ENCODE measurements at regions not wholly inside any gene's neighbourhood (a gene's known extent, or its start where the extent isn't known, plus 50 kb on each side); places are given as distances from the start of the nearest gene placed in this dataset.

DNA sequence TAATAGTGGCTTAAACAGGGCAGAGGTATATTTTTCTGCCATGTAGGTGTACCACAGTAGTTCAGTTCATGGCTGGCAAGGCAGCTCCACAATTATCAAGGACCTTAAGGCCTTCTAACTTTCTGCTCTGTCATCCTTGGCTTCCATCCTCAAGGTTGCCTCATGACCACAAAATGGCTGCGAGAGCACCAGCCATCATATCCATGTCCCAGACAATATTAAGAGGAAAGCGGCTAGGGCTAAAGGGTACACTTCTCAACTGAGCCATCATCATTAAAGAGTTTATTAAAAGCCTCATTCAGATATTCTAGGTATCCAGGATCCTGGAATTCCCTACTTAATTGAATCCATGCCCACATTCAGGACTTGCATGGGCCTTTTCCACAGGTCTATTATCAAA lies 62.7 kb upstream of the MRI1 start:
- Histone ChIP-seq H3K27ac (no peak overlapping the region), H3K27me3 (no peaks in the 10 kb centered on the region), H3K36me3 (no peaks in the 10 kb centered on the region), H3K9me3 (peaks cover 0 to 4% of the 10 kb centered on the region in 2 donors), H3K4me1 (ENCODE audit: insufficient read depth) (peaks cover 1% of the 10 kb centered on the region), H3K4me3 (no peak overlapping the region)
- WGBS, 3 donors, result 95 to 98% (median 95%) methylated on average over 2 of the region's 2 CpGs
- intact Hi-C loops (cut with DNase I), result no loop called here
- DNase-seq, result no peak
- TF ChIP-seq EP300 (IDR thresholded peaks at IDR 0.05) (no peak), POLR2A (IDR thresholded peaks at IDR 0.05) (no peak)
- TF ChIP-seq, protein P1, sequence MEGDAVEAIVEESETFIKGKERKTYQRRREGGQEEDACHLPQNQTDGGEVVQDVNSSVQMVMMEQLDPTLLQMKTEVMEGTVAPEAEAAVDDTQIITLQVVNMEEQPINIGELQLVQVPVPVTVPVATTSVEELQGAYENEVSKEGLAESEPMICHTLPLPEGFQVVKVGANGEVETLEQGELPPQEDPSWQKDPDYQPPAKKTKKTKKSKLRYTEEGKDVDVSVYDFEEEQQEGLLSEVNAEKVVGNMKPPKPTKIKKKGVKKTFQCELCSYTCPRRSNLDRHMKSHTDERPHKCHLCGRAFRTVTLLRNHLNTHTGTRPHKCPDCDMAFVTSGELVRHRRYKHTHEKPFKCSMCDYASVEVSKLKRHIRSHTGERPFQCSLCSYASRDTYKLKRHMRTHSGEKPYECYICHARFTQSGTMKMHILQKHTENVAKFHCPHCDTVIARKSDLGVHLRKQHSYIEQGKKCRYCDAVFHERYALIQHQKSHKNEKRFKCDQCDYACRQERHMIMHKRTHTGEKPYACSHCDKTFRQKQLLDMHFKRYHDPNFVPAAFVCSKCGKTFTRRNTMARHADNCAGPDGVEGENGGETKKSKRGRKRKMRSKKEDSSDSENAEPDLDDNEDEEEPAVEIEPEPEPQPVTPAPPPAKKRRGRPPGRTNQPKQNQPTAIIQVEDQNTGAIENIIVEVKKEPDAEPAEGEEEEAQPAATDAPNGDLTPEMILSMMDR (IDR thresholded peaks at IDR 0.05), result no peak

DNA sequence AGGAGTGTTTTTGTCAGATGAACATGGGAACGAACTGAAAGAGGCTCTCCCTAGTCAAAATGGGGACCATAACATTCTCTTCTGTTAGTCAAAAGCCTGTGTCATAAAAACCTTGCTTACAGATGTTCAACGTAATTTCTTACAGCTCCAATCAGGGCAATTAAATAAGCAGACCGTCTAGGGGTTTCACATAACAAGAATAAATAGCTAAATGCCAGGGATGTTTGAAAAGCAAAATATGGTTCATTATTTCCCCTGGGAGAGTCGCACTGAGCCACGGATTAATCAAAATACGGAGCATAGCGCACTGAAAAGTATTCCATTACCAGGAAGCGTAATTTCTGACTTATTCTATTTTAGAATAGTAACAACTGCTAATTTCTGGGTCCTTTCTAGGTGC lies 63.7 kb upstream of the MRI1 start:
- no peak for DNase-seq
- no peak for TF ChIP-seq POLR2A (IDR thresholded peaks at IDR 0.05)
- TF ChIP-seq, protein P1 (IDR thresholded peaks at IDR 0.05), result no peak
- no peak for TF ChIP-seq EP300 (IDR thresholded peaks at IDR 0.05)
- Histone ChIP-seq H3K27ac (no peak overlapping the region), H3K36me3 (no peaks in the 10 kb centered on the region), H3K27me3 (no peaks in the 10 kb centered on the region), H3K4me3 (no peak overlapping the region), H3K9me3 (peaks cover 0 to 4% of the 10 kb centered on the region in 2 donors), H3K4me1 (ENCODE audit: insufficient read depth) (peaks cover 1% of the 10 kb centered on the region)
- 18 to 44% (median 26%) methylated on average over 8 of the region's 8 CpGs for WGBS, 3 donors
- intact Hi-C loops (cut with DNase I), result no loop called here

DNA sequence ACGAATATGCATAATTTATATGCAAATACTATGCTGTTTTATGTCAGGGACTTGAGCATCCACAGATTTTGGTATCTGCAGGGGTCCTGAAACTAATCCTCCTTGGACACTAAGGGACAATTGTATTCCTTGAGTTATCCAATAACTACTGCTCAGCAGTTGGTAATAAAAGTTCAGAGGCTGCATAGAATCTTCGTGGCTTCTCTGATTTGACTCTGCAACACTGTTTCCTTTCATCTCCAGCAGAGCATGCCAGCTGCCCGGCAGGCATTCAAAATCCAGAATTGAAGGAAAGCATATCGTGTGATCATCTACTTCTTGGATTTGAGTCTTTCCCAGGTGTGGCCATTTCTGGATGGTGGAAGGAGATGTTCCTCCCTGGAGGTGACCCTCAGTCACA lies 64.5 kb upstream of the MRI1 start:
- no peaks in the 10 kb centered on the region for H3K27me3 ChIP-seq
- 41 to 55% (median 44%) methylated on average over 4 of the region's 4 CpGs for WGBS, 3 donors
- peaks cover 0 to 4% of the 10 kb centered on the region in 2 donors for H3K9me3 ChIP-seq
- no peak for TF ChIP-seq EP300 (IDR thresholded peaks at IDR 0.05)
- TF ChIP-seq POLR2A (IDR thresholded peaks at IDR 0.05), result no peak
- TF ChIP-seq, protein P1 (IDR thresholded peaks at IDR 0.05), result no peak
- no peaks in the 10 kb centered on the region for H3K36me3 ChIP-seq
- no peak for DNase-seq
- no peak overlapping the region for H3K4me3 ChIP-seq
- H3K4me1 ChIP-seq (ENCODE audit: insufficient read depth), result peaks cover 1% of the 10 kb centered on the region
- intact Hi-C loops (cut with DNase I), result no loop called here
- no peak overlapping the region for H3K27ac ChIP-seq

DNA sequence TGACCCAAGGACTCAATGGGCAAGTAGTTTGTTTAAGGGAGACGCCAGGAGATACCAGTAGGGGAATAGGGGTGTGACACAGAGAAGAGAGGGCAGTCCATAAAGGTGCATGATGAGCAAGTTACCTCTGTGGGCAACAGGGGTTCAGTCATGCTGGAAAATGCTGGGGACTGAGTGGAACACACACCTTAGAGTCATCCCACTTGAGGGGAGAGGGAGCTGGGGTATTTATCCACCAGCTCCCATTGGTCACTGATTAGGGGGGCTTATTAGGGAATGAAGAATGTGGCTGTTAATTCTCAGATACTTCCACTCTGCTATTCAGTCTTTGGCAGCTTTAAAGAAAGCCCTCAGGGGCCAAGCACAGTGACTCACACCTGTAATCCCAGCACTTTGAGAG lies 67.5 kb upstream of the MRI1 start:
- Histone ChIP-seq H3K4me3 (no peak overlapping the region), H3K27me3 (no peaks in the 10 kb centered on the region), H3K9me3 (peaks cover 0 to 4% of the 10 kb centered on the region in 2 donors), H3K36me3 (no peaks in the 10 kb centered on the region), H3K4me1 (ENCODE audit: insufficient read depth) (peaks cover 1% of the 10 kb centered on the region), H3K27ac (no peak overlapping the region)
- 77 to 97% (median 81%) methylated on average over 1 of the region's 1 CpG for WGBS, 3 donors
- intact Hi-C loops (cut with DNase I), result no loop called here
- TF ChIP-seq POLR2A (IDR thresholded peaks at IDR 0.05) (no peak), EP300 (IDR thresholded peaks at IDR 0.05) (no peak)
- TF ChIP-seq, protein P1 (IDR thresholded peaks at IDR 0.05), result no peak
- no peak for DNase-seq

DNA sequence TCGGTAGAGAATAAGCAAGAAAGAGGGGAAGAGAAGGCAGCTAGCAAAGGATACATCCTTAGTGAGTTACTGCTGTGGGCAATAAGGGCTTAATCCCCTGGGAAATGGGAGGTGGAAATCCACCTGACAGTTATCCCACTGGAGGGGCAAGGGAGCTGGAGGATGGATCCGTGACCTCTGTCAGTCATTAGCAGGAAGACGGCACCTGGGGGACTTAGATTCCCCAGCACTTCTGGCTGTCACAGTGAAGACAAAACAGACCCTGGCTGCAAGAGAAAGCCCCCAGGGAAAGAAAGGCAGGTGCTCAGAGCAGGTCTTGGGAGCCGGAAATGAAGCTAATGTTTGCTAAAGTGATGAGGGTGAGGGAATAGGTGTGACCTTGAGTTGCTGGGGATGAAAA lies 70.4 kb upstream of the MRI1 start:
- no peak overlapping the region for H3K27ac ChIP-seq
- H3K27me3 ChIP-seq, result no peaks in the 10 kb centered on the region
- no peak for DNase-seq
- no peaks in the 10 kb centered on the region for H3K36me3 ChIP-seq
- H3K4me3 ChIP-seq, result no peak overlapping the region
- TF ChIP-seq, protein P1 (IDR thresholded peaks at IDR 0.05), result no peak
- TF ChIP-seq POLR2A (IDR thresholded peaks at IDR 0.05) (no peak), EP300 (IDR thresholded peaks at IDR 0.05) (no peak)
- H3K9me3 ChIP-seq, result no peaks in the 10 kb centered on the region
- intact Hi-C loops (cut with DNase I), result no loop called here
- H3K4me1 ChIP-seq (ENCODE audit: insufficient read depth), result no peaks in the 10 kb centered on the region
- WGBS, 3 donors, result 41 to 57% (median 48%) methylated on average over 4 of the region's 4 CpGs
